CD4-positive, CD25-positive, alpha-beta regulatory T cell (primary cell): ENCODE measurements at regions not wholly inside any gene's neighbourhood (a gene's known extent, or its start where the extent isn't known, plus 50 kb on each side); places are given as distances from the start of the nearest gene placed in this dataset.
"Not testable (repeated sequence)": the region's sequence is repeated elsewhere in the genome, so short reads cannot be mapped to it uniquely, and the experiment has no call there.

Experiments used
- ATAC-seq, 2 donors: fragments of 150-1000 bp; cut with Tn5 transposase; one replicate each; pipeline ENCODE4 v1.10.0; 2021; ENCODE audit warnings: low read depth in 2 of 2, moderate number of reproducible peaks in 2 of 2, moderate library complexity in 1 of 2
- DNase-seq, 3 donors: peaks; one replicate each; pipeline versions ENCODE4 v3.0.0 to v3.0.0-alpha.2; 2012 to 2022; ENCODE audit warnings: mixed read lengths in 1 of 3
- H3K27ac ChIP-seq: one replicate; pipeline ENCODE4 v1.7.0; 2013; ENCODE audit warnings: mild to moderate bottlenecking, low read length; ENCODE audit not compliant: insufficient read depth, poor library complexity, severe bottlenecking
- H3K27me3 ChIP-seq: one replicate; pipeline ENCODE4 v1.7.0; 2013; ENCODE audit warnings: low read length; ENCODE audit not compliant: control insufficient read depth, insufficient read depth
- H3K36me3 ChIP-seq: one replicate; pipeline ENCODE4 v1.7.0; 2013; ENCODE audit warnings: mild to moderate bottlenecking, low read length, moderate library complexity; ENCODE audit not compliant: control insufficient read depth, insufficient read depth
- H3K4me1 ChIP-seq: 2 replicates; pipeline ENCODE4 v1.7.0; 2013; ENCODE audit warnings: mild to moderate bottlenecking, low read length; ENCODE audit not compliant: insufficient read depth, control insufficient read depth, poor library complexity, severe bottlenecking
- H3K4me3 ChIP-seq: one replicate; pipeline ENCODE4 v1.7.0; 2013; ENCODE audit warnings: low read depth, mild to moderate bottlenecking, low read length, moderate library complexity
- H3K9me3 ChIP-seq, 2 experiments: 1 replicate in 1 of 2; 2 replicates in 1 of 2; pipeline ENCODE4 v1.7.0; 2013; ENCODE audit warnings: low read length in 2 of 2, mild to moderate bottlenecking in 1 of 2, moderate library complexity in 1 of 2; ENCODE audit not compliant: control insufficient read depth in 2 of 2
- H3K27ac Mint-ChIP-seq, 3 donors: one replicate each; pipeline ENCODE4 v1.8.0; 2020 to 2022; ENCODE audit warnings: mild to moderate bottlenecking in 3 of 3, mixed read lengths in 3 of 3, moderate library complexity in 2 of 3
- H3K27me3 Mint-ChIP-seq: one replicate; pipeline ENCODE4 v1.8.0; 2022; ENCODE audit warnings: mild to moderate bottlenecking, mixed read lengths
- H3K36me3 Mint-ChIP-seq: one replicate; pipeline ENCODE4 v1.8.0; 2020; ENCODE audit warnings: mixed read lengths
- H3K4me1 Mint-ChIP-seq, 4 donors: one replicate each; pipeline ENCODE4 v1.8.0; 2020 to 2022; ENCODE audit warnings: mixed read lengths in 4 of 4, mild to moderate bottlenecking in 1 of 4
- H3K4me3 Mint-ChIP-seq, 4 donors: one replicate each; pipeline ENCODE4 v1.8.0; 2020 to 2022; ENCODE audit warnings: mild to moderate bottlenecking in 4 of 4, mixed read lengths in 4 of 4, moderate library complexity in 3 of 4
- H3K9me3 Mint-ChIP-seq, 7 donors: one replicate each; pipeline ENCODE4 v1.8.0; 2020 to 2022; ENCODE audit warnings: mixed read lengths in 7 of 7, mild to moderate bottlenecking in 3 of 7, moderate library complexity in 2 of 7

DNA sequence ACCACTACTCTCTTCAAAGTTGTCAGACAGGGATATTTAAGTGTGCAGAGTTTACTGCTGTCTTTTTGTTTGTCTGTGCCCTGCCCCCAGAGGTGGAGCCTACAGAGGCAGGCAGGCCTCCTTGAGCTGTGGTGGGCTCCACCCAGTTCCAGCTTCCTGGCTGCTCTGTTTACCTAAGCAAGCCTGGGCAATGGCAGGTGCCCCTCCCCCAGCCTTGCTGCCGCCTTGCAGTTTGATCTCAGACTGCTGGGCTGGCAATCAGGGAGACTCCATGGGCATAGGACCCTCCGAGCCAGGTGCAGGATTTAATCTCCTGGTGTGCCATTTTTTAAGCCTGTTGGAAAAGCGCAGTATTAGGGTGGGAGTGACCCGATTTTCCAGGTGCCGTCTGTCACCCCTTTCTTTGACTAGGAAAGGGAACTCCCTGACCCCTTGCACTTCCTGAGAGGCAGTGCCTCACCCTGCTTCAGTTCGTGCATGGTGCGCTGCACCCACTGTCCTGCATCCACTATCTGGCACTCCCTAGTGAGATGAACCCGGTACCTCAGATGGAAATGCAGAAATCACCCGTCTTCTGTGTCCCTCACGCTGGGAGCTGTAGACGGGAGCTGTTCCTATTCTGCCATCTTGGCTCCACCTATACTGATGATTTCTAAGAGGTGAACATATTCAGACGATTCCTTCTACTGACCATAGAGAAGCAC, 167.6 kb downstream of the CXXC4 start:
- H3K4me3 ChIP-seq, H3K27me3 Mint-ChIP-seq, H3K4me3 Mint-ChIP-seq, H3K27me3 ChIP-seq, ATAC-seq, H3K9me3 ChIP-seq, H3K27ac Mint-ChIP-seq, H3K9me3 Mint-ChIP-seq, H3K27ac ChIP-seq, H3K4me1 ChIP-seq, DNase-seq, H3K36me3 Mint-ChIP-seq, H3K4me1 Mint-ChIP-seq, H3K36me3 ChIP-seq: not testable (repeated sequence)

DNA sequence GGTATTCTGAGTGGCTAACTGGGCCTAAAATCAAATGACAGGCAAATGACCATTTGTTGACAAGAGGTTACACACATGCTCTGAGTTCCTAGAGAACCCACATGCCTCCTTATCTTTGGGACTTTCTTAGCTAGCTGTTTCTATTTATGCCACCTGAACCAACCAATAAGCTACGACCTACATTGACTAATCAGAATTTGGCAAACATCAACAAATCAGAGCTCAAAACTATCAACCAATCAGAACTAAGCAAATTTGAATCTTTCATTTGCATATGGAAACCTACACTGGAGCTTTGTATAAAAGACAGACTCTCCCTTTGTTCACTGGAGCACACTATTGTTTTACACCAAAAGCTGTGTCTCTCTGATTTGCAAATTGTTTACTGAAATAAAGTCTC, 192.0 kb downstream of the CXXC4 start:
- Histone ChIP-seq H3K27me3 (no peaks in the 10 kb centered on the region), H3K4me1 (no peaks in the 10 kb centered on the region), H3K27ac (no peak overlapping the region), H3K9me3 (no peaks in the 10 kb centered on the region), H3K36me3 (no peaks in the 10 kb centered on the region), H3K4me3 (no peak overlapping the region)
- ATAC-seq, result no peak
- DNase-seq, result no peak
- H3K4me3 Mint-ChIP-seq, result no peak overlapping the region
- no peaks in the 10 kb centered on the region for H3K27me3 Mint-ChIP-seq
- no peaks in the 10 kb centered on the region for H3K36me3 Mint-ChIP-seq
- peaks cover 2 to 13% (median 5%) of the 10 kb centered on the region in 7 donors for H3K9me3 Mint-ChIP-seq
- no peaks in the 10 kb centered on the region for H3K4me1 Mint-ChIP-seq
- H3K27ac Mint-ChIP-seq, result no peak overlapping the region

DNA sequence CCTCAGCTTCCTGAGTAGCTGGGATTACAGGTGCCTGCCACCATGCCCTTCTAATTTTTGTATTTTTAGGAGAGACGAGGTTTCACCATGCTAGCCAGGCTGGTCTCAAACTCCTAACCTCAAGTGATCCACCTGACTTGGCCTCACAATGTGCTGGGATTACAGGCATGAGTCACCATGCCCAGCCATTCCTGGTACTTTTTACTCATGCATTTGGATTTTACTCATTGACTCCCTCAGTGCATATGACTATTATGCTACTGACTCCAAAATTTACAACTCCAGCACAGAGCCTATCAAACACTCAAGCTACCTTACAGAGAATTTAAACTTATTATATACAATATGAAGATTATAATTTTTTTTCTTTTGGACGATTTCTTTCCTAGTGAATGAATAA, 199.9 kb downstream of the CXXC4 start:
- Histone ChIP-seq H3K4me1 (no peaks in the 10 kb centered on the region), H3K27ac (no peak overlapping the region), H3K9me3 (no peaks in the 10 kb centered on the region), H3K36me3 (no peaks in the 10 kb centered on the region), H3K27me3 (no peaks in the 10 kb centered on the region), H3K4me3 (no peak overlapping the region)
- Mint-ChIP-seq H3K9me3 (peaks cover 0 to 21% (median 7%) of the 10 kb centered on the region in 7 donors), H3K4me1 (no peaks in the 10 kb centered on the region), H3K36me3 (no peaks in the 10 kb centered on the region), H3K27me3 (no peaks in the 10 kb centered on the region), H3K27ac (no peak overlapping the region), H3K4me3 (no peak overlapping the region)
- ATAC-seq (no peak), DNase-seq (no peak)

DNA sequence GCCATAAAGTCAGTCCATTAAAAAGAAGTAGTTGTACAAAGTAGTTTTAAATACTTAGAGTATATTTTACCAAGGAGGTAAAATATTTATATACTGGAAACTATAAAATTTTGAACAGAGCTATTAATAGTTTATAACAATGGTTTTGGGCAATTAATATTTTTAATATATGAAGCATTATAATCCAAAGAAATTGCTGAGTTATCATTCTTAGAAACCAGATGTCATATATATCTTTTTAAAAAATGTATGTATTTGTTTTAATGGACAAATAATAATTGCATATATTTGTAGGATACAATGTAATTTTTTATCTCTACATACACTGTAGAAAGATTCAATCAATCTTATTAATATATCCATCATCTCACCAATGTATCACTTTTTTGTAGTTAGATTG, 207.8 kb downstream of the CXXC4 start:
- Histone ChIP-seq H3K27me3 (no peaks in the 10 kb centered on the region), H3K4me3 (no peak overlapping the region), H3K9me3 (peaks cover 0 to 3% of the 10 kb centered on the region in 2 experiments), H3K36me3 (no peaks in the 10 kb centered on the region), H3K4me1 (no peaks in the 10 kb centered on the region), H3K27ac (no peak overlapping the region)
- no peak for ATAC-seq
- Mint-ChIP-seq H3K27ac (no peak overlapping the region), H3K4me3 (no peak overlapping the region), H3K36me3 (no peaks in the 10 kb centered on the region), H3K9me3 (peaks cover 0 to 36% (median 4%) of the 10 kb centered on the region in 7 donors), H3K27me3 (no peaks in the 10 kb centered on the region), H3K4me1 (no peaks in the 10 kb centered on the region)
- no peak for DNase-seq

DNA sequence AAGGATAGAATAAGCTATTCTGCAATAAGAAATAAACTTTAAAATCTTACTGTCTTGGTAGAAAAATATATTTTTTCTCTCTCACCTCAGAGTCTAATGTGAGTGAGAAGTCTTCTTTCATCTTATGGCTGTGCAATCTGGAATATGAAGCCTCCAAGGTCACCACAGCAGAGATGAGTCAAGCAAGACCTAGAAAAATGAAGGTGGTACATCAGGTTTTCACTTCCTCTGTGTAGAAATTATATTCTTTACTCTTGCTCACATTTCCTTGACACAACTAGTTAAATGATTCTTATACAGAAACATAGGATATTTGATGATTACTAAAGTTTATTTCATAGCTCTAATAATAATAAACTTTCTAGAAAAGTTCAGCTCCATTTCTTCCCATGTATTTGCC, 211.4 kb downstream of the CXXC4 start:
- no peaks in the 10 kb centered on the region for H3K27me3 Mint-ChIP-seq
- no peak overlapping the region for H3K27ac Mint-ChIP-seq
- Histone ChIP-seq H3K36me3 (no peaks in the 10 kb centered on the region), H3K9me3 (peaks cover 0 to 3% of the 10 kb centered on the region in 2 experiments), H3K4me1 (no peaks in the 10 kb centered on the region), H3K4me3 (no peak overlapping the region), H3K27ac (no peak overlapping the region), H3K27me3 (no peaks in the 10 kb centered on the region)
- H3K4me1 Mint-ChIP-seq, result no peaks in the 10 kb centered on the region
- H3K9me3 Mint-ChIP-seq, result peaks cover 0 to 20% (median 0%) of the 10 kb centered on the region in 7 donors
- H3K36me3 Mint-ChIP-seq, result no peaks in the 10 kb centered on the region
- H3K4me3 Mint-ChIP-seq, result no peak overlapping the region
- DNase-seq (no peak), ATAC-seq (no peak)

DNA sequence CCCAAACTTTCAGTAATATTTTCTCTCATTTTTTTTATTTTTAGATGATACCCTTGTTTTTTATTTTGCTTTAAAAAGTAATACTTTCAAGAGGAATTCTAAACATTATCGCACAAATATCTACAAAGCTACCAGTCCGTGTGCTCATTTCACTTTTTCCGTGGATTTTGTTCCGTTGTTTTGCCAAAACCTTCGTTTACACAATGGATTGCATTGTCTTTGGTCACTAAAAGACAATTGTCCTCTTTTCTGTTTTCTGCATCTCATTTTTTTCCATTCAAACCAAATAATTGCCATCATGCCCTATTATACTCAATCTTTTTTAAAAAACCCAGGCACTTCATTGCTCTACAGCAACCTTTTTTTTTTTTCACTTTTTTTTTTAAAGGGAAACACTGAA, 214.9 kb downstream of the CXXC4 start:
- no peaks in the 10 kb centered on the region for H3K9me3 ChIP-seq
- DNase-seq, result no peak
- Mint-ChIP-seq H3K36me3 (no peaks in the 10 kb centered on the region), H3K4me3 (no peak overlapping the region), H3K27me3 (no peaks in the 10 kb centered on the region), H3K27ac (no peak overlapping the region), H3K4me1 (no peaks in the 10 kb centered on the region), H3K9me3 (peaks cover 0 to 10% (median 2%) of the 10 kb centered on the region in 7 donors)
- no peak overlapping the region for H3K27ac ChIP-seq
- H3K27me3 ChIP-seq, result no peaks in the 10 kb centered on the region
- H3K36me3 ChIP-seq, result no peaks in the 10 kb centered on the region
- no peak overlapping the region for H3K4me3 ChIP-seq
- H3K4me1 ChIP-seq, result no peaks in the 10 kb centered on the region
- no peak for ATAC-seq

DNA sequence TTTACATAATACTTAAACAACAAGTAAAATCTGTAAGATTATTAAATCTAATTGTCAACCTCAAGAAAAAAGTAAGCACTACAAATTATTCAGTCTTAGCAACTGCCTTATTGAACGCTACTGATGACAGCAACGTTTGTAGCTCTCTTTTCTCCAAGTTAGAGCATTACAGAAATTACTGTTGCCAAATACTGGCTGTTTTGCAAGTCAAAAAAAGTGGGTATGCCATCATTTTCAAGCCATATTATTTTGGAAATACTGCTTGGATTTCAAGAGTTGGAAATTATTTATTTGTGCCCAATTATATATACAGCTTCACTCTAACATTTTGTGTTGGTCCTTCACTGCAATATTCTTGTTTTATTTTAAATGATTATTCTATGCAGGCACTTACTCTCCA, 221.7 kb downstream of the CXXC4 start:
- Mint-ChIP-seq H3K36me3 (no peaks in the 10 kb centered on the region), H3K9me3 (peaks cover 0 to 9% (median 2%) of the 10 kb centered on the region in 7 donors), H3K27ac (no peak overlapping the region), H3K27me3 (no peaks in the 10 kb centered on the region), H3K4me1 (no peaks in the 10 kb centered on the region), H3K4me3 (no peak overlapping the region)
- Histone ChIP-seq H3K27ac (no peak overlapping the region), H3K4me3 (no peak overlapping the region), H3K4me1 (no peaks in the 10 kb centered on the region), H3K9me3 (no peaks in the 10 kb centered on the region), H3K36me3 (no peaks in the 10 kb centered on the region), H3K27me3 (no peaks in the 10 kb centered on the region)
- no peak for DNase-seq
- ATAC-seq, result no peak

DNA sequence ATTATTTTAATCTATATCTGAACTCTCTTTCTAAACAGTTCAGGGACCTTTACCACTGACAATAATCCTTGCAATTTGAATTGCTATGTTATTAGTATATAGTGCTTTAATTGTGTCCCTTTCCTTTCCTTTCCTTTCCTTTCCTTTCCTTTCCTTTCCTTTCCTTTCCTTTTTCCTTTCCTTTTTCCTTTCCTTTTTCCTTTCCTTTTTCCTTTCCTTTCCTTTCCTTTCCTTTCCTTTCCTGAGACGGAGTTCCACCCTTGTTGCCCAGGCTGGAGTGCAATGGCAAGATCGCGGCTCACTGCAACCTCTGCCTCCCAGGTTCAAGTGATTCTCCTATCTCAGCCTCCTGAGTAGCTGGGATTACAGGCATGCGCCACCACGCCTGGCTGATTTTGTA, 225.1 kb downstream of the CXXC4 start:
- H3K27me3 Mint-ChIP-seq, H3K9me3 Mint-ChIP-seq, H3K27ac ChIP-seq, H3K4me1 Mint-ChIP-seq, H3K9me3 ChIP-seq, H3K4me1 ChIP-seq, H3K36me3 ChIP-seq, H3K27ac Mint-ChIP-seq, ATAC-seq, DNase-seq, H3K27me3 ChIP-seq, H3K4me3 Mint-ChIP-seq, H3K4me3 ChIP-seq, H3K36me3 Mint-ChIP-seq: not testable (repeated sequence)
